ENCODE measurements at regions not wholly inside any gene's neighbourhood (a gene's known extent, or its start where the extent isn't known, plus 50 kb on each side); places are given as distances from the start of the nearest gene placed in this dataset.
"Not testable (repeated sequence)": the region's sequence is repeated elsewhere in the genome, so short reads cannot be mapped to it uniquely, and the experiment has no call there.

DNA sequence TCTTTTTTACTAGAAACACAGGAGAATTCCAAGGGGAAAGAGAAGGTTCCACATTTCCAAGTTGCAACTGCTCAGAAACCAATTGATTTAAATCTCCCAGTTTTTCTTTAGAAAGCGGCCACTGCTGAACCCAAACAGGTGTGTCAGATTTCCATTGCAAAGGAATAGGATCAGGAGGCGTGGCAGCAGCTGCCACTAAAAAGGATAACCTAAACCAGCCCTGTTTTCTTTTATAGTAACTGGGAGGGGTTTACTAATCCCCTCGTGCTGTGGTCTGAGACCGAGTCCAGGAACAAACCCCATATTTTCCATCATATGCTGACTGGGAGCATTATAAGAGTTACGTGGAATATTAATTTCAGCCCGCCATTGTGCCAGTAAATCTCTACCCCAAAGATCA lies 1504.0 kb downstream of the UQCRFS1 start:
- POLR2A ChIA-PET, CTCF ChIA-PET: not testable (repeated sequence)

DNA sequence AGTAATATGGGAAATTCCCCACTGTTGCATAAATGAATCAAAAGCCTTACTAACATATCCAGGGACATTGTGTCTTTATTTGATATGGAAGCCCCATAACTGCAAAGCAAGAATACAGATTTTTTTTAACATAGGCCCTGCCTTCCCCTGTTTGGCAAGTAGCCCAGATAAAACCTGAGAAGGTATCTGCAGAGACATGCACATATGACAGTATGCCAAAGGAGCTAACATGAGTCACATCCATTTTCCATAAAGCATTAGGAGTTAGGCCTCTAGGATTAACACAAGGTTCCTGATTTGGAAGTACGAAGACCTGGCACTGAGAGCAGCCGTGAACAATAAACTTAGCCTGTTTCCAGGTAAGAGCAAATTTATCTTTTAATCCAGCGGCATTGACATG lies 1505.9 kb downstream of the UQCRFS1 start:
- POLR2A ChIA-PET, CTCF ChIA-PET: not testable (repeated sequence)

DNA sequence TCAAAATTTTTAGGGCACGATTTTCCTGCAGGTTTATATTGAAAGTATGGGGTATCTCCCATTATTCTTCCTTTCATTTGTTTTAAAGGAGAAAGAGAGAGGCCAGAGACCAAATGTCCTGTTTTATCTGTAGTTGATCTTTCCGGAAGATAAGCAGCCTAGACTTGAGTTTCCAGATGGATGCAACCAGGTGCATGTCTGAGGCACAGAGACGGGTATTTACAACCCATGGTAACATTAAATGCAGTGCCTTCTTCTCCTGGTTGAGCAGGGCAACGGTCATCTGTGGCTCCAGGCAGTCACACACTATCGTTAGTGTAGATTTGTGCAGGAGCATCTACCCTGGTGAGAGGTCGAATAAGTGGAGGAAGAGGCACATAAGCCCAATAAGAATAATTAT lies 1507.1 kb downstream of the UQCRFS1 start:
- POLR2A ChIA-PET, result no interaction called here

DNA sequence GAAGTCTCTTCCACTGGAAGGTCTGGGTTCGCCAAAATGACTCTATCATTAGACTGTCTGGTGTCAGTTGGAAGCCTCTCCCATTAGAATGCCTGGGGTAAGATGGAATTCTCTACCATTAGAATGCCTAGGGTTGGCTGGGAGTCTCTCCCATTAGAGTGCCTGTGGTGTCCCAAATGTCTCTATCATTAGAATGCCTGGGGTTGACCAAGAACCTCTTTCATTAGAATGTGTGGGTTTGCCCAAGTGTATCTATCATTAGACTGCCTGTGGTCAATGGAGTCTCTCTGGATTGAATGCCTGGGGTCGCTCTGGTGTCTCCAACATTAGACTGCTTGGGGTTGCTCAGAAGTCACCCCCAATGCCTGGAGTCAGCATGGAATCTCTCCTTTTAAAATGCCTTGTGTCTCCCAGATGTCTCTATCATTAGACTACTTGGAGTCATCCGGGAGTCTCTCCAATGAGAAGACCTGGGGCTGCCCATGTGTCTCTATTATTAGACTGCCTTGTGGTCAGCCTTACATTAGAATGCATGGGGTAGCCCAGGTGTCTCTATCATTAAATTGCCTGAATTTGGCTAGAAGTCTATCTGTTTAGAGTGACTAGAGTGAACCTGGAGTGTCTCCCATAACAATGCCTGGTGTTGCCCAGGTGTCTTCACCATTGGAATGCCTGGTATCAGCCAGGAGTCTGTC lies 1518.4 kb downstream of the UQCRFS1 start:
- CTCF ChIA-PET, result no interaction called here

More for the DNA sequence above, 1507.1 kb downstream of the UQCRFS1 start:
- CTCF ChIA-PET, result no interaction called here

DNA sequence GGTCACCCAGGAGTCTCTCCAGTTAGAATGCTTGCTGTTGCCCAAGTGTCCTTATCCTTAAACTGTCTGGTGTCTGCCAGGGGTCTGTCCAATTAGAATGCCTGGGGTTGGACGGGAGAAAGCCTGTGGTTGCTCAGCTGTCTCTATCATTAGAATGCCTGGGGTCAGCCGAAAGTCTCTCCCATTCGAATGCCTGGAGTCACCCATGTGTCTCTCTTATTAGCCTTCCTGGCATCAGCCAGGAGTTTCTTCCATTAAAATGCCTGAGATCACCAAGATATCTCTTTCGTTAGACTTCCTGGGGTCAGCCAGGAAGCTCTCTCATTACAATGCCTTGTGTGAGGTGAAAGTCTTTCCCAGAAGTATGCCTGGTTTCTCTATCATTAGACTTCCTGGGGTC lies 1521.0 kb downstream of the UQCRFS1 start:
- ChIA-PET POLR2A (no interaction called here), CTCF (no interaction called here)

More for the DNA sequence above, 1518.4 kb downstream of the UQCRFS1 start:
- POLR2A ChIA-PET, result no interaction called here

DNA sequence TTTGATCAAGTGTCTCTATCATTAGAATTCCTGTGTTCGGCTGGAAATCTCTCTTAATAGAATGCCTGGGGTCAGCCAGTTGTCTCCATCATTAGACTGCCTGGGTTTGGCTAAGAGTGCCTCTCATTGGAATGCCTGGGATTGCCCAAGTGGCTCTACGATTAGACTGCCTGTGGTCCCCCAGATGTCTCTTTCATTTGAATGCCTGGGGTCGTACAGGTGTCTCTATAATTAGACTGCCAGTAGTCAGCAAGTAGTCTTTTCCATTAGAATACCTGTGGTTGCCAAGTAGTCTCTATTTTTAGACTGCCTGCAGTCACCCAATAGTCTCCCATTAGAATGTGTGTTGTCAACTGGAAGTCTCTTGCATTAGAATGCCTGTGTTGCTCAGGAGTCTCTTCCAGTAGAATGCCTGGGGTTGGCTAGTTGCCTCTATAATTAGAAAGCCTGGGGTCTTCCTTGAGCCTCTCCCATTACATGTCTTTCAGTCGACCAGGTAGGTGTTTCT lies 1523.2 kb downstream of the UQCRFS1 start:
- CTCF ChIA-PET, result no interaction called here
- POLR2A ChIA-PET, result no interaction called here

DNA sequence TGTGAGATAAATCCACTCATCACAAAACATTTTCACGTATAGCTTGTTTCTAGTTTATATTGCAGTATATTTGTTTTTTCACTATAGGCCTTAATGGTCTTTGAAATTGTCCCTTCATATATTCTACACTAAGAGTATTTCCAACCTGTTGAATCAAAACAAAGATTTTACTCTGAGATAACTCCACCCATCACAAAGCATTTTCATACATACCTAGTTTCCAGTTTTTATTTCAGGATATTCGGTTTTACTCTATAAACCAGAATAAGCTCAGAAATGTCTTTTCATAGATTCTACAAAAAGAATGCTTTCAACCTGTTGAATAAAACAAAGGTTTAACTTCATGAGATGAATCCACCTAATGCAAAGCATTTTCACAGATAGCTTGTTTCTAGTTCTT lies 1528.7 kb downstream of the UQCRFS1 start:
- CTCF ChIA-PET, result no interaction called here
- POLR2A ChIA-PET, result no interaction called here

DNA sequence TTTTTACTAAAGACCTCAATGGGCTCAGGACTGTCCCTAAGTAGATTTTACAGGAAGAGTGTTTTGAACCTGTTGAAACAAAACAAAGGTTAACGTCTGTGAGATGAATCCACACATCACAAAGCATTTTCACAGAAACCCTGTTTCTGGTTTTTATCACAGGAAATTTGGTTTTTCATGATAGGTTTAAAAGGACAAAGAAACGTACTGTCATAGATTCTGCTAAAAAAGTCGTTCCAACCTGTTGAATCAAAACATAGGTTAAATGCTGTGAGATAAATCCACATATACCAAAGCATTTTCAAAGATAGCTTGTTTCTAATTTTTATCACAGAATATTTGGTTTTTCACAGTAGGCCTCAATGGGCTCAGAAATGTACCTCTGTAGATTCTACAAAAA lies 1531.0 kb downstream of the UQCRFS1 start:
- POLR2A ChIA-PET, result no interaction called here
- CTCF ChIA-PET, result no interaction called here

DNA sequence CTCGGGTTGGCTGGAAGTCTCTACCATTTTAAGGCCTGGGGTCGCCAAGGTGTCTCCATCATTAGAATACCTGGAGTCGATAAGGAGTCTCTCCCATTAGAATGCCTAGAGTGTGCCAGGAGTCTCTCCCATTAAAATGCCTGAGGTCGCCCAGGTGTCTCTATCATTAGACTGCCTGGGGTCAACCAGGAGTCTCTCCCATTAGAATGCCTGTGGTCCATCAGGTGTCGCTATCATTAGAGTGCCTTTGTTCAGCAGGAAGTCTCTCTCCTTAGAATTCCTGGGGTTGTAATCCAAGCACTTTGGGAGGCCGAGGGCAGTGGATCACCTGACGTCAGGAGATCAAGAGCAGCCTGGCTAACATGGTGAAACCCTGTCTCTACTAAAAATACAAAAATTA lies 1533.0 kb downstream of the UQCRFS1 start:
- CTCF ChIA-PET, result no interaction called here

DNA sequence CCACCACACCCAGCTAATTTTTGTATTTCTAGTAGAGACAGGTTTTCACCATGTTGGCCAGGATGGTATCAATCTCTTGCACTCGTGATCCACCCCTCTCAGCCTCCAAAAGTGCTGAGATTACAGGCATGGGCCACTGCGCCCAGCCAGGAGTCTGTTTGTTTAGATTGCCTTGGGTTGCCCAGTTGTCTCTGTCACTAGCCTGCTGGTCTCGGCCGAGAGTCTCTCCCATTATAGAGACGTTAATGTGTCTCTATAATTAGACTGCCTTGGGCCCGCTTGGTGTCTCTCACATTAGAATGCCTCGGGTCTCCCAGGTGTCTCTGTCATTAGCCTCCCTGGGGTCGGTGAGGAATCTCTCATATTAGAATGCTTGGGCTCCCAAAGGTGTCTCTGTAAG lies 1533.6 kb downstream of the UQCRFS1 start:
- ChIA-PET POLR2A (no interaction called here), CTCF (no interaction called here)

More for the DNA sequence above, 1533.0 kb downstream of the UQCRFS1 start:
- POLR2A ChIA-PET, result no interaction called here

DNA sequence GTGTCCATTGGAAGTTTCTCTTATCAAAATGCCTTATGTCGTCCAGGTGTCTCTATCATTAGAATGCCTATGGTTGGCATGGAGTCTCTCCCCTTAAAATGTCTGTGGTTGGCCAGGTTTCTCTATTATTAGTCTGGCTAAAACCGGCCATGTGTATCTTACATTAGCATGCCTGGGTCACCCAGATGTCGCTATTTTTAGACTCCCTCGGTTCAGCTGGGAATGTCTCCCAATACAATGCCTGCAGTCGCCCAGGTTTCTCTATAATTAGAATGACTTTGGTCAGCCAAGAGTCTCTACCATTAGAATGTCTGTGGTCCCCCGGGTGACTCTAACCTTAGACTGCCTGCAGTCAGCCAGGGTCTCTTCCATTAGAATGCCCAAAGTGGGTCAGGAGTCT lies 1536.1 kb downstream of the UQCRFS1 start:
- POLR2A ChIA-PET, result no interaction called here
- CTCF ChIA-PET, result no interaction called here

DNA sequence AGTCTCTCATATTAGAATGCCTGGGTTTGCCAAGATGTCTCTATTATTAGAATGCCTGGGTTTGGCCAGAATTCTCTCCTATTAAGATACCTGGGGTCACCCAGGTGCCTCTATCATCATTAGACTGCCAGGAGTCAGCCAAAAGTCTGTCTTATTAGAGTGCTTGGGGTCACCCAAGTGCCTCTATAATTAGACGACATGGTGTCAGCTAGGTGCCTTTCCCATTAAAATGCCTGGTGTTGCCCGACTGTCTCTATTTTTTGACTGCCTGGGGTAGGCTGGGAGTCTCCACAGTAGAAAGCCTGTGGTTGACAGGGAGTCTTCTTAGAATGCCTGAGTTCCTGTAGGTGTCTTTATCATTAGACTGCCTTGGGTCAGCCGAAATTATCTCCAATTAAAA lies 1536.6 kb downstream of the UQCRFS1 start:
- POLR2A ChIA-PET, result no interaction called here

DNA sequence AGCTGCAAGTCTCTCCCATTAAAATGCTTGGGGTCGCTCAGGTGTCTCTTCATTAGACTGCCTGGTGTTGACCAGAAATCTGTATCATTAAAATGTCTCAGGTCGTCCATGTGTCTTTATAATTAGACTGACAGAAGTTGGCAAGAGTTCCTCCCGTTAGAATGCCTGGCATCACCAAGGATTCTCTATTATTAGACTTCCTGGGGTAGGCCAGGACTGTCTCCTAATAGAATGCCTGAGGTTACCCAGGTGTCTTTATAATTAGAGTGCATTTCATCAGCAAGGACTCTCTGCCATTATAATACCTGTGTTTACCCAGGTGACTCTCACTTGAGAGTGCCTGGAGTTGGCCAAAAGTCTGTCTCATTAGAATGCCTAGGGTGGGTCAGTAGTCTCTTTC lies 1537.2 kb downstream of the UQCRFS1 start:
- ChIA-PET POLR2A (no interaction called here), CTCF (no interaction called here)

More for the DNA sequence above, 1536.6 kb downstream of the UQCRFS1 start:
- CTCF ChIA-PET, result no interaction called here

DNA sequence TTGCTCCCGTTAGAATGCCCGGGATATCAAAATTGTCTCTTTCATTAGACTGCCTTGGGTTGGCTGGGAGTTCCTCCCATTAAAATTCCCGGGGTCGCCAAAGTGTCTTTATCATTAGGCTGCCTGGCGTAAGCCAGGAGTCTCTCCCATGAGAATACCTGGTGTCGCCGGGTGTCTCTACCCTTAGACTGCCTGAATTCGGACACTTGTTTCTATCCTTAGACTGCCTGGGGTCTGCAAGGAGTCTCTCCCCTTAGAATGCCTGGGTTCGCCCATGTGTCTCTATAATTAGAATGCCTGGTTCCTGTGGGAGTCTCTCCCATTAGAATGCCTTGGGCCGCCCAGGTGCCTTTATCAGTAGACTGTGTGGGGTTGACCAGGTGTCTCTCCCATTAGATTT lies 1538.2 kb downstream of the UQCRFS1 start:
- POLR2A ChIA-PET, result no interaction called here
- CTCF ChIA-PET, result no interaction called here

DNA sequence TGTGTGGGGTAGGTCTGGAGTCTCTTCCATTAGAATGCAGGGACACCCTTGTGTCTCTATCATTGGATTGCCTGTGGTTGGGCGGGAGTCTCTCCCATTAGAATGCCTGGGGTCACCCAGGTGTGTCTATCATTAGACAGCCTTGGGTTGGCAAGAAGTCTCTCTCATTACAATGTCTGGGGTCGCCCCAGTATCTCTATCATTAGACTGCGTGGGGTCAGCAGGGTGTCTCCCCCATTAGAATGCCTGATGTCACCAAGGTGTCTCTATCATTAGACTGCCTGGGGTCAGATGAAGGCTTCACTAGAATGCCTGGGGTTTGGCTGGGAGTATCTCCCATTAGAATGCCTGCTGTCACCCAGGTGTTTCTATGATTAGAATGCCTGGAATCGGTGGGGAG lies 1539.0 kb downstream of the UQCRFS1 start:
- ChIA-PET CTCF (no interaction called here), POLR2A (no interaction called here)

DNA sequence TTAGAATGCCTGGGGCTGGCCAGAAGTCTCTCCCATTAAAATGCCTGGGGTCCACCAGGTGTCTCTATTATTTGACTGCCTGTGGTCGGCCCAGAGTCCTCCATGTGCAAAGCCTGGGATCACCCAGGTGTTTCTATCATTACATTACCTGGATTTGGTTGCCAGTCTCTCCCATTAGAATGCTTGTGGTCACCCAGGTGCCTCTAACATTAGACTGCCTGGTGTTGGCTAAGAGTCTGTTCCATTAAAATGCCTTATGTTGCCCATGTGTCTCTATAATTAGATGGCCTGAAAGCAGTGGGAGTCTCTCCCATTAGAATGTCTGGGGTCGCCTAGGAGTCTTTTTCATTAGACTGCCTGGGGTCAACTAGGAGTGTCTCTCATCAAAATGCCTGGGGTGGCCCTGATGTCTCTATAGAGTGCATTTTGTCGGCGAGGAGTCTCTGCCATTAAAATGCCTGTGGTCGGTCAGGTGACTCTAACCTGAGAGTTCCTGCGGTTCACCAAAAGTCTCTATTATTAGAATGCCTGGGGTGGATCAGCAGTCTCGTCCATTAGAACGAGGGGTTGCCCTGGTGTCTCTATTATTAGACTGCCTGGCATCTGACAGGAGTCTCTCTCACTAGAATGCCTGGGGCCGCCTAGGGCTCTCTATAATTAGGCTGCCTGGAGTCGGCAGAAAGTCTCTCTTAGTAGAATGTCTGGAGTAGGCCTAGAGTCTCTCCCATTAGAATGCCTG lies 1540.5 kb downstream of the UQCRFS1 start:
- POLR2A ChIA-PET, result no interaction called here
- CTCF ChIA-PET, result no interaction called here

DNA sequence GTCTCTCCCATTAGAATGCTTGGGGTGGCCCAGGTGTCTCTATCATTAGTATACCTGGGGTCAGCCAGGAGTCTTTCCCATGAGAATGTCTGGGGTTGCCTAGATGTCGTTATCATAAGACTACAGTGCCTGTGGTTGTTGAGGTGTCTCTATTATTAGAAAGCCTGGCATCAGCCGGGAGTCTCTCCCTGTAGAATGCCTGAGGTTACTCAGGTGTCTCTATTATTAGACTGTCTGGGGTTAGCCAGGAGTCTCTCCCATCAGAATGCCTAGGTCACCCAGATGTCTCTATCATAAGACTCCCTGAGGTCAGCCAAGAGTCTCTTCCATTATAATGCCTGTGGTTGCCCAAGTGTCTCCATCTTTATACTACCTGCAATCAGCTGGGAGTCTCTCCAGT lies 1541.1 kb downstream of the UQCRFS1 start:
- POLR2A ChIA-PET, result no interaction called here

DNA sequence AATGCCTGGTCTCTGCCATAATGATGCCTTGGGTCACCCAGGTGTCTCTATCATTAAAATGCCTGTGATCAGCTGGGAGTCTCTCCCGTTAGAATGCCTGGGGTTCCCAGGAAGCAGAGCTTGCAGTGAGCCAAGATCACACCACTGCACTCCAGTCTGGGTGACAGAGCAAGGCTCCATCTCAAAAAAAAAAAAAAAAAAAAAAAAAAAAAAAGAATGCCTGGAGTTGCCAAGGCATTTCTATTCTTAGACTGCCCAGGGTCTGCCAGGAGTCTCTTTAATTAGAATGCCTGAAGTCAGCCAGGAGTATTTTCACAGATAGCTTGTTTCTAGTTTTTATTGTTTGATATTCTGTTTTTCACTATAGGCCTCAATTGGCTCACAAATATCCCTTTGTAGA lies 1552.5 kb downstream of the UQCRFS1 start:
- POLR2A ChIA-PET, result no interaction called here
- CTCF ChIA-PET, result no interaction called here

More for the DNA sequence above, 1541.1 kb downstream of the UQCRFS1 start:
- CTCF ChIA-PET, result no interaction called here

DNA sequence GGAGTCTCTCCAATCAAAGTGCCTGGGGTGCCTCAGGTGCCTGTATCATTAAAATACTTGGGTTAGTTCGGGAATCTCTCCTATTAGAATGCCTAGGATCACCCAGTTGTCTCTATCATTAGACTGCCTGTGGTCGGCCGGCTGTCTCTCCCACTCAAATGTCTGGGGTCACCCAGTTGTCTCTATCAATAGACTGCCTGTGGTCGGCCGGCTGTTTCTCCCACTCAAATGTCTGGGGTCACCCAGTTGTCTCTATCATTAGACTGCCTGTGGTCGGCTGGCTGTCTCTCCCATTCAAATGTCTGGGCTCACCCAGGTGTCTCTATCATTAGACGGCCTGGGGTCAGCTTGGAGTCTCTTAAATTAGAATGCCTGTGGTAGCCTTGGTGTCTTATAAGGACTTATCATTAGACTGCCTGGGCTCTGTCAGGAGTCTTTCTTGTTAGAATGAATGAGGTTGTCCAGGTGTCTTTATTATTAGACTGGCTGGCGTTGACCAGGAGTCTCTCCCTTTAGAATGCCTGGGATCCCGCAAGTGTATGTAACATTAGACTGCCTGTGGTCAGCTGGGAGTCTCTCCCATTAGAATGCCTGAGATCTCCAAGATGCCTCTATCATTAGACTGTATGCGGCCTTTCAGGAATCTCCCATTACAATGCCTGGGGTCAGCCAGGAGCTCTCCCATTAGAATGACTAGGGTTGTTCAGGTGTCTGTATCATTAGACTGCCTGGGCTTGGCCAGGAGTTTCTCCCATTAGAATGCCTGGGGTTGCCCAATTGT lies 1555.5 kb downstream of the UQCRFS1 start:
- CTCF ChIA-PET, result no interaction called here
- POLR2A ChIA-PET, result no interaction called here

DNA sequence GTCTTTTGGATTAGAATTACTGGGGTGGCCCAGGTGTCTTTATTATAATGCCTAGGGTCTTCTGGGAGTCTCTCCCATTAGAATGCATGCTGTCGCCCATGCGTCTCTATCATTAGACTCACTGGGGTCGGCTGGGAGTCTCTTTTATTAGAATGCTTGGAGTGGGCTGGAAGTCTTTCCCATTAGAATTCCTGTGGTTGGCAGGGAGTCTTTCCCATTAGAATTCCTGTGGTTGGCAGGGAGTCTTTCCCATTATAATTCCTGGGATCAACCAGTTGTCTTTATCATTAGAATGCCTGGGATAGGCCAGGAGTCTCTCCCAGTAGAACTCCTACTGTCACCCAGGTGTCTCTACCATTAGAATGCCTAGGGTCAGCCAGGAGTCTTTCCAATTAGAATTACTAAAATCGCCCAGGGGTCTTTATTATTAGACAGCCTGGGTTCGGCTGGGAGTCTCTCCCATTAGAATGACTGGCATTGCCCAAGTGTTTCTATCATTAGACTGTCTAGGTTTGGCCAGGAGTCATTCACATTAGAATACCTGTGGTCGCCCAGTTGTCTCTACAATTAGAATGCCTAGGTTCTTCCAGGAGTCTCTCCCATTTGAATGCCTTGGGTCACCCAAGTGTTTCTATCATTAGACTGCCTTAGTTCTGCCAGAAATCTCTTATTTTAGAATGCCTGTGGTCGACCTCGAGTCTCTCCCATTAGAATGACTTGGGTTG lies 1558.5 kb downstream of the UQCRFS1 start:
- ChIA-PET POLR2A (no interaction called here), CTCF (no interaction called here)

DNA sequence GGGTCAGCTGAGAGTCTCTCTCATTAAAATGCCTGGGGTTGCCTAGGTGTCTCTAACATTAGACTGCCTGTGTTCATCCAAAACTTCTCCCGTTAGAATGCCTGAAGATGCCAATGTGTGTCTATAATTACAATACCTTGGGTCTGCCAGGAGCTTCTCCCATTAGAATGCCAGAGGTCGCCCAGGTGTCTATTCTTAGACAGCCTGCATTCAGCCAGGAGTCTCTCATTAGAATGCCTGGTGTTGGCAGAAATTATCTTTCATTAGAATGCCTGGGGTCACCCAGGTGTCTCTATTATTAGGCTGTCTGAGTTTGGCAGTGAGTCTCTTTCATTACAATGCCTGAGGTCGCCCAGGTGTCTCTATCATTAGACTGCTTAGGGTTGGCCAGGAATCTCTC lies 1560.2 kb downstream of the UQCRFS1 start:
- POLR2A ChIA-PET, result no interaction called here
- CTCF ChIA-PET, result no interaction called here

Data from activated CD8-positive, alpha-beta memory T cell treated with anti-CD3 and anti-CD28 coated beads for 36 hours (primary cell).